ENCODE measurements at regions not wholly inside any gene's neighbourhood (a gene's known extent, or its start where the extent isn't known, plus 50 kb on each side); places are given as distances from the start of the nearest gene placed in this dataset.

DNA sequence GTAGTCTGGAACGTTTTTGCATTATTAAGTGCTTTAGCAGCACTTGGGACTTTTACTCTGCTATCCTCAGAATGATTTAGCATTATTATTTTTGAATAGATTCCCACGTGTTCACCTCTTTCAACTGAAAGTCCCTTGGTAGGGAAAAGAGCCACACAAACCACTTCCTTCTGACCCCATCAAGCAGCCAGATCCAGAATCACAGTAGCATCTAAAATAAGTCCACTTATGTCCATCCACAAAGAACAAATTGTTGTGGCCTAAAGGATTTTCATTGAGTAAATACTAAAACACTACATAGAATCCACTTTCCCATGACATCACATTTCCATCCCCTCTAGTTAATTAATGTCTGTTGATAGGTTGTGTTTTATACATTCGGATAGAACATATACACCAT lies 381.7 kb downstream of the AASDHPPT start:
- no peak for DNase-seq (ENCODE audit: extremely low read depth in 1 of 4, low spot score in 3 of 4)

More for the DNA sequence above, 381.7 kb downstream of the AASDHPPT start:
- WGBS (ENCODE audit: insufficient coverage, low coverage, missing lambda C conversion rate) = 0% methylated on average over 3 of the region's 3 CpGs
- ATAC-seq (no peak), FAIRE-seq (no peak)
- in situ Hi-C loops (cut with MboI) (no loop called here), intact Hi-C loops (cut with micrococcal nuclease) (no loop called here)
- Histone ChIP-seq H3K79me2 (ENCODE audit: control insufficient read depth, insufficient read depth, low read length) (no peaks in the 10 kb centered on the region), H3K9me1 (ENCODE audit: control insufficient read depth, insufficient read depth, low read length) (no peaks in the 10 kb centered on the region), H3K4me2 (ENCODE audit: insufficient read depth, low read length) (no peak overlapping the region), H2AFZ (ENCODE audit: low read depth, low read length) (no peak overlapping the region), H3K9ac (ENCODE audit: insufficient read depth in 1 of 2, low read depth in 2 of 2, low read length in 2 of 2) (no peak overlapping the region), H3K36me3 (ENCODE audit: control insufficient read depth, insufficient read depth, low read length) (no peaks in the 10 kb centered on the region), H3K27ac (ENCODE audit: extremely low read depth, low read depth, low read length) (no peak overlapping the region), H3K27me3 (ENCODE audit: control insufficient read depth in 2 of 2, insufficient read depth in 2 of 2, low read length in 2 of 2) (no peaks in the 10 kb centered on the region), H3K4me3 (no peak overlapping the region), H3K9me3 (replicated peaks; ENCODE audit: control insufficient read depth, insufficient read depth, low read depth, low read length) (no peaks in the 10 kb centered on the region), H4K20me1 (replicated peaks; ENCODE audit: control insufficient read depth, insufficient read depth, low read length) (no peaks in the 10 kb centered on the region), H3K4me1 (replicated peaks in 1 of 2; ENCODE audit: control insufficient read depth in 2 of 2, insufficient read depth in 2 of 2, low read length in 2 of 2) (no peaks in the 10 kb centered on the region)
- TF ChIP-seq PHF20 (IDR thresholded peaks at IDR 0.05; ENCODE audit: partially characterized antibody) (no peak), ZNF121 (CRISPR knock-in tag; conservative IDR thresholded peaks at IDR 0.05) (no peak), ZNF584 (CRISPR knock-in tag; IDR thresholded peaks at IDR 0.05; ENCODE audit: low read depth) (no peak), YBX1 (IDR thresholded peaks at IDR 0.05) (no peak), ZNF77 (CRISPR knock-in tag; IDR thresholded peaks at IDR 0.05) (no peak), CTBP1 (IDR thresholded peaks at IDR 0.05; ENCODE audit: borderline replicate concordance) (no peak), ZBTB1 (CRISPR knock-in tag; IDR thresholded peaks at IDR 0.05; ENCODE audit: borderline replicate concordance, low read depth) (no peak), MAFF (IDR thresholded peaks at IDR 0.05; ENCODE audit: low read length) (no peak), CBX3 (IDR thresholded peaks at IDR 0.05; ENCODE audit: borderline replicate concordance in 1 of 2, low read length in 2 of 2) (no peak), U2AF1 (optimal IDR thresholded peaks at IDR 0.05; ENCODE audit: low read depth, low read length) (no peak), LEF1 (IDR thresholded peaks at IDR 0.05) (no peak)
- TF ChIP-seq, protein P1, sequence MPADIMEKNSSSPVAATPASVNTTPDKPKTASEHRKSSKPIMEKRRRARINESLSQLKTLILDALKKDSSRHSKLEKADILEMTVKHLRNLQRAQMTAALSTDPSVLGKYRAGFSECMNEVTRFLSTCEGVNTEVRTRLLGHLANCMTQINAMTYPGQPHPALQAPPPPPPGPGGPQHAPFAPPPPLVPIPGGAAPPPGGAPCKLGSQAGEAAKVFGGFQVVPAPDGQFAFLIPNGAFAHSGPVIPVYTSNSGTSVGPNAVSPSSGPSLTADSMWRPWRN (IDR thresholded peaks at IDR 0.05; ENCODE audit: low read depth) = no peak
- TF ChIP-seq, protein P2, sequence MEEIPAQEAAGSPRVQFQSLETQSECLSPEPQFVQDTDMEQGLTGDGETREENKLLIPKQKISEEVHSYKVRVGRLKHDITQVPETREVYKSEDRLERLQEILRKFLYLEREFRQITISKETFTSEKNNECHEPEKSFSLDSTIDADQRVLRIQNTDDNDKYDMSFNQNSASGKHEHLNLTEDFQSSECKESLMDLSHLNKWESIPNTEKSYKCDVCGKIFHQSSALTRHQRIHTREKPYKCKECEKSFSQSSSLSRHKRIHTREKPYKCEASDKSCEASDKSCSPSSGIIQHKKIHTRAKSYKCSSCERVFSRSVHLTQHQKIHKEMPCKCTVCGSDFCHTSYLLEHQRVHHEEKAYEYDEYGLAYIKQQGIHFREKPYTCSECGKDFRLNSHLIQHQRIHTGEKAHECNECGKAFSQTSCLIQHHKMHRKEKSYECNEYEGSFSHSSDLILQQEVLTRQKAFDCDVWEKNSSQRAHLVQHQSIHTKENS (CRISPR knock-in tag; IDR thresholded peaks at IDR 0.05) = no peak
- TF ChIP-seq, protein P3, sequence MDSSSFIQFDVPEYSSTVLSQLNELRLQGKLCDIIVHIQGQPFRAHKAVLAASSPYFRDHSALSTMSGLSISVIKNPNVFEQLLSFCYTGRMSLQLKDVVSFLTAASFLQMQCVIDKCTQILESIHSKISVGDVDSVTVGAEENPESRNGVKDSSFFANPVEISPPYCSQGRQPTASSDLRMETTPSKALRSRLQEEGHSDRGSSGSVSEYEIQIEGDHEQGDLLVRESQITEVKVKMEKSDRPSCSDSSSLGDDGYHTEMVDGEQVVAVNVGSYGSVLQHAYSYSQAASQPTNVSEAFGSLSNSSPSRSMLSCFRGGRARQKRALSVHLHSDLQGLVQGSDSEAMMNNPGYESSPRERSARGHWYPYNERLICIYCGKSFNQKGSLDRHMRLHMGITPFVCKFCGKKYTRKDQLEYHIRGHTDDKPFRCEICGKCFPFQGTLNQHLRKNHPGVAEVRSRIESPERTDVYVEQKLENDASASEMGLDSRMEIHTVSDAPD (CRISPR knock-in tag; IDR thresholded peaks at IDR 0.05) = no peak
- no TSS peak for BruUV-seq (replicated peaks)
- CTCF ChIA-PET (ENCODE audit: low intra/inter-chr PET ratio) = no interaction called here
- POLR2A ChIA-PET = no interaction called here

Measured in K562 (cell line).